ENCODE measurements at regions not wholly inside any gene's neighbourhood (a gene's known extent, or its start where the extent isn't known, plus 50 kb on each side); places are given as distances from the start of the nearest gene placed in this dataset.

DNA sequence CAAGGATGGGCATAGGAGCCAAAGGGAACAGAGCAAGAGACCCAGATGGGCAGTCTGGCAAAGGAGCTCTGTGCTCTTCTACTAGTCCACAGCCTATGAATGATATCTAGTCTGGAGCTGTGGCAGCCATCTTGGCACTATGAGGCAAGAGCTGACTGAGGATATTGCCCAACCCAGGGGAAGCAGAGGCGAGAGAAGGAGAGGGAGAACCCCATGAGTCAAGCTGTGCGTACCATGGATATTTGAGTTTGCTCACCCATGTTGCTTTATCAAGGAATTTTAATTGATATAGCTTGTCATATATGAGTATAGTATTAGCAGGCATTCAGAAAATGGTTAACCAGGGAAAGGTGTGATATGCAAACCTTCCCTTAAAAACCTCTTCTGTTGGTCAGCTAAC is 420.9 kb downstream of the PRDM2 start:
- no peak for TF ChIP-seq FOXM1 (IDR thresholded peaks at IDR 0.05; ENCODE audit: borderline replicate concordance, low read depth)
- no peak for TF ChIP-seq CEBPB (IDR thresholded peaks at IDR 0.05)
- TF ChIP-seq NFIC (IDR thresholded peaks at IDR 0.05): no peak
- TF ChIP-seq EP300 (IDR thresholded peaks at IDR 0.05; ENCODE audit: borderline replicate concordance): no peak
- TF ChIP-seq EGR1 (IDR thresholded peaks at IDR 0.05): no peak
- TF ChIP-seq, protein P1, sequence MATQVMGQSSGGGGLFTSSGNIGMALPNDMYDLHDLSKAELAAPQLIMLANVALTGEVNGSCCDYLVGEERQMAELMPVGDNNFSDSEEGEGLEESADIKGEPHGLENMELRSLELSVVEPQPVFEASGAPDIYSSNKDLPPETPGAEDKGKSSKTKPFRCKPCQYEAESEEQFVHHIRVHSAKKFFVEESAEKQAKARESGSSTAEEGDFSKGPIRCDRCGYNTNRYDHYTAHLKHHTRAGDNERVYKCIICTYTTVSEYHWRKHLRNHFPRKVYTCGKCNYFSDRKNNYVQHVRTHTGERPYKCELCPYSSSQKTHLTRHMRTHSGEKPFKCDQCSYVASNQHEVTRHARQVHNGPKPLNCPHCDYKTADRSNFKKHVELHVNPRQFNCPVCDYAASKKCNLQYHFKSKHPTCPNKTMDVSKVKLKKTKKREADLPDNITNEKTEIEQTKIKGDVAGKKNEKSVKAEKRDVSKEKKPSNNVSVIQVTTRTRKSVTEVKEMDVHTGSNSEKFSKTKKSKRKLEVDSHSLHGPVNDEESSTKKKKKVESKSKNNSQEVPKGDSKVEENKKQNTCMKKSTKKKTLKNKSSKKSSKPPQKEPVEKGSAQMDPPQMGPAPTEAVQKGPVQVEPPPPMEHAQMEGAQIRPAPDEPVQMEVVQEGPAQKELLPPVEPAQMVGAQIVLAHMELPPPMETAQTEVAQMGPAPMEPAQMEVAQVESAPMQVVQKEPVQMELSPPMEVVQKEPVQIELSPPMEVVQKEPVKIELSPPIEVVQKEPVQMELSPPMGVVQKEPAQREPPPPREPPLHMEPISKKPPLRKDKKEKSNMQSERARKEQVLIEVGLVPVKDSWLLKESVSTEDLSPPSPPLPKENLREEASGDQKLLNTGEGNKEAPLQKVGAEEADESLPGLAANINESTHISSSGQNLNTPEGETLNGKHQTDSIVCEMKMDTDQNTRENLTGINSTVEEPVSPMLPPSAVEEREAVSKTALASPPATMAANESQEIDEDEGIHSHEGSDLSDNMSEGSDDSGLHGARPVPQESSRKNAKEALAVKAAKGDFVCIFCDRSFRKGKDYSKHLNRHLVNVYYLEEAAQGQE (IDR thresholded peaks at IDR 0.05; ENCODE audit: low read depth): no peak
- no peak for TF ChIP-seq TCF12 (IDR thresholded peaks at IDR 0.05; ENCODE audit: low read depth)
- TF ChIP-seq TAF1 (IDR thresholded peaks at IDR 0.05; ENCODE audit: low read depth): no peak
- TF ChIP-seq, protein P2, sequence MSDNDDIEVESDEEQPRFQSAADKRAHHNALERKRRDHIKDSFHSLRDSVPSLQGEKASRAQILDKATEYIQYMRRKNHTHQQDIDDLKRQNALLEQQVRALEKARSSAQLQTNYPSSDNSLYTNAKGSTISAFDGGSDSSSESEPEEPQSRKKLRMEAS (IDR thresholded peaks at IDR 0.05): no peak
- no peak for TF ChIP-seq ZBTB7A (IDR thresholded peaks at IDR 0.05; ENCODE audit: low read depth)

DNA sequence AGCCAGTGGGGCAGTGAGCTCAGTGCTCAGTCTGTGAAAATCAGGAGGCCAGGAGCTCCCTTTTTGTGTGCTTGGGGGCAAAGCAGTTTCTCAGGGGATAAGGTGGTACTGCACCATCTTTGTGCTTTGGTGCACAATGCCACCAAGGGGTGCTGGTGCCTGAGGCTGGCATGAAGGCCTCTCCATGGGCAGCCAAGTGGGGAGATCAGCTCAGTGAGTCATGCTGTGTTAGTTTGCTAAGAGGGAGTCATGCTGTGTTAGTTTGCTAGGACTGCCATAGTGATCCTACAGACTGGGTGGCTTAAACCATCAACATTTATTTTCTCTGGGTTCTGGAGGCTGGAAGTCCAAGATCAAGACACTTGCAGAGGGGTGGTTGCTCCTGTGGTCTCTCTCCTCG is 428.1 kb downstream of the PRDM2 start:
- TF ChIP-seq, protein P3, sequence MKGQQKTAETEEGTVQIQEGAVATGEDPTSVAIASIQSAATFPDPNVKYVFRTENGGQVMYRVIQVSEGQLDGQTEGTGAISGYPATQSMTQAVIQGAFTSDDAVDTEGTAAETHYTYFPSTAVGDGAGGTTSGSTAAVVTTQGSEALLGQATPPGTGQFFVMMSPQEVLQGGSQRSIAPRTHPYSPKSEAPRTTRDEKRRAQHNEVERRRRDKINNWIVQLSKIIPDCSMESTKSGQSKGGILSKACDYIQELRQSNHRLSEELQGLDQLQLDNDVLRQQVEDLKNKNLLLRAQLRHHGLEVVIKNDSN (IDR thresholded peaks at IDR 0.05): no peak

DNA sequence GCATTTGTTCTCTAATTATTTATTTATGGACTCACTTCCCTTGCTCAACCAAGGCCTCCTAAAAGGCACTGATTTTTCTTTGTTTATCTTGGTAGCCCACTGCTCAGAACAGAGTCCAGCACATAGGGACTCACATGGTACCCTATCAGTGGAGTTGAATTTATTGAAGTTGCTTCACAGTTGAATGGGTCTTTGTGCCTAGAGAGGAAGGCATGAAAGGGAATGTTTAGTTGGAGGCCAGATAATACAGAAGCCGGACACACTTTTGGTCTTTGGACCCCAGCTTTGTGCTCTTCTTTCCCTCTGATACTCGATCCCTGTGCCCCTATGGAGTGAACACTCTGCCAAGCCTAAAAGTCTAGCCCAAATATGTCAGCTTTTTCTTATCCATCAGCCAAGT is 429.0 kb downstream of the PRDM2 start:
- TF ChIP-seq ZBTB7A (IDR thresholded peaks at IDR 0.05; ENCODE audit: low read depth) (no peak), FOXM1 (IDR thresholded peaks at IDR 0.05; ENCODE audit: borderline replicate concordance, low read depth) (no peak), EGR1 (IDR thresholded peaks at IDR 0.05) (no peak), RAD21 (IDR thresholded peaks at IDR 0.05; ENCODE audit: low read depth) (no peak), TEAD4 (IDR thresholded peaks at IDR 0.05) (no peak), CEBPB (IDR thresholded peaks at IDR 0.05) (no peak), TAF1 (IDR thresholded peaks at IDR 0.05; ENCODE audit: low read depth) (no peak), EP300 (IDR thresholded peaks at IDR 0.05; ENCODE audit: borderline replicate concordance) (no peak), CREB1 (IDR thresholded peaks at IDR 0.05; ENCODE audit: low read depth) (no peak), NFIC (IDR thresholded peaks at IDR 0.05) (no peak), YY1 (IDR thresholded peaks at IDR 0.05; ENCODE audit: low read depth) (no peak), TCF12 (IDR thresholded peaks at IDR 0.05; ENCODE audit: low read depth) (no peak)
- TF ChIP-seq, protein P2 (IDR thresholded peaks at IDR 0.05): no peak
- TF ChIP-seq, protein P3 (IDR thresholded peaks at IDR 0.05): no peak
- TF ChIP-seq, protein P1 (IDR thresholded peaks at IDR 0.05; ENCODE audit: low read depth): no peak

DNA sequence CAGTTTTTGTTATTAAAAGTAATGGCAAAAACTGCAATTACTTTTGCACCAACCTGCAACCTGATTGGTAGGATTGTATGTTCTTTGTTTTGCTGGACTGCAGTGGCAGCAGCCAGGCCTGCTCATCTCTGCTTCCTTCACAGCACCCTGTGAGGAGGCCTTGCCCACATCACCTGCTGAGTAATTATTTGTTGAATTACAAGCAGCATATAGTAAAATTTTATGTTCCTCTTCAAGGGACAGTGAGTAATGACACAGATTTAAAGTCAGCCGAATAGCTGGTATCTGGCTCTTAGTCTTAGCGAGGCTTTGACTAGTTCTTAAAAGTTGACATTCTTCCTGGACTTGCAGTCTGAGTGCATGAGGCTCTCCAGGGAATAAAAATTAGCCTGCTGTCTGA is 435.1 kb downstream of the PRDM2 start:
- TF ChIP-seq NFIC (IDR thresholded peaks at IDR 0.05): no peak
- TF ChIP-seq, protein P1 (IDR thresholded peaks at IDR 0.05; ENCODE audit: low read depth): no peak
- no peak for TF ChIP-seq ZBTB7A (IDR thresholded peaks at IDR 0.05; ENCODE audit: low read depth)
- TF ChIP-seq RAD21 (IDR thresholded peaks at IDR 0.05; ENCODE audit: low read depth): no peak

DNA sequence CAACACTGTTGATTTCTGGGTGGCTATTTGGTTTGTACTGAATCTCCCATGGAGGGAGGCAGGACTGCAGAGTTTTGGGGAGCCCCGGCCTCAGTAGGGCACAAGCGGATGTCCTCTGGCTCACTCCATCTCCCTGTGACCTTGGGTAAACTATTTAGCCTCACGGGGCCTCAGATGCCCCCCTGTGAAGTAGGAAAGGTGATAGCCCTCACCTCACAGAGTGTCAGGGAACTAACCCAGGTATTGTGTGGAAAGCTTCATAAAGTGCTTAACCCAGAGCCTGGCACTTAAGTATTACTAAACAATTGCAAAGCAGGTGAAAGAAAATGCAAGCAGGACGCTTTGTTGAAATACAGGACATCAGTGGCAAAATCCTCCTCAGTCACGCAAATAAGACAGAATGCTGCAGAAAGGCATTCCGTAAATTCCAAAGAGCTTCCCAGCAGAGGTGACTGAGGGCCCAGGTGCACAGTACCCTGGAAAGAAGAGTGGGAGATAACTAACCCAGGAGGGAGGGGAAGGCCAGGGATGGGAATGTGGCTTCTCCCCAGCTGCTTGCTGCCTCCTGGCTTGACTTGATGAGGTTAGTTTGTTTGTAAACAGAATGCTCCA is 436.3 kb downstream of the PRDM2 start:
- TF ChIP-seq CEBPB (IDR thresholded peaks at IDR 0.05) (no peak), FOXM1 (IDR thresholded peaks at IDR 0.05; ENCODE audit: borderline replicate concordance, low read depth) (no peak), NFIC (IDR thresholded peaks at IDR 0.05) (no peak), EP300 (IDR thresholded peaks at IDR 0.05; ENCODE audit: borderline replicate concordance) (no peak), ZBTB7A (IDR thresholded peaks at IDR 0.05; ENCODE audit: low read depth) (no peak), EGR1 (IDR thresholded peaks at IDR 0.05) (no peak), RAD21 (IDR thresholded peaks at IDR 0.05; ENCODE audit: low read depth) (no peak), YY1 (IDR thresholded peaks at IDR 0.05; ENCODE audit: low read depth) (no peak), CREB1 (IDR thresholded peaks at IDR 0.05; ENCODE audit: low read depth) (no peak)
- TF ChIP-seq, protein P1 (IDR thresholded peaks at IDR 0.05; ENCODE audit: low read depth): no peak
- TF ChIP-seq, protein P2 (IDR thresholded peaks at IDR 0.05): no peak
